ENCODE measurements at regions not wholly inside any gene's neighbourhood (a gene's known extent, or its start where the extent isn't known, plus 50 kb on each side); places are given as distances from the start of the nearest gene placed in this dataset.

- Mint-ChIP-seq H3K9me3 (ENCODE audit: low read depth, unreplicated experiment) (peaks cover 6% of the 10 kb centered on the region), H3K4me1 (ENCODE audit: low read depth, unreplicated experiment) (peaks cover 7% of the 10 kb centered on the region), H3K4me3 (ENCODE audit: low read depth, unreplicated experiment) (no peak overlapping the region), H3K27ac (ENCODE audit: unreplicated experiment) (no peak overlapping the region), H3K36me3 (ENCODE audit: insufficient read depth, unreplicated experiment) (no peaks in the 10 kb centered on the region), H3K27me3 (ENCODE audit: unreplicated experiment) (peaks cover 79% of the 10 kb centered on the region)
- no peak for TF ChIP-seq CTCF (IDR thresholded peaks at IDR 0.05; ENCODE audit: unreplicated experiment)
- BruUV-seq (replicated peaks), result no TSS peak
- no peak for DNase-seq
- CTCF ChIA-PET, result no interaction called here
- intact Hi-C loops (cut with micrococcal nuclease; ENCODE audit: unreplicated experiment), result no loop called here
Measured at GRCh38 chr6:99079058-99079457, 131.3 kb upstream of the FBXL4 start.

GRCh38 chr6:99073223-99073622 lies 125.5 kb upstream of the FBXL4 start:
- peaks cover 73% of the 10 kb centered on the region for H3K27me3 Mint-ChIP-seq (ENCODE audit: unreplicated experiment)

GRCh38 chr6:99066044-99066443 lies 118.3 kb upstream of the FBXL4 start:
- no peaks in the 10 kb centered on the region for H3K4me1 Mint-ChIP-seq (ENCODE audit: low read depth, unreplicated experiment)
- peaks cover 70% of the 10 kb centered on the region for H3K27me3 Mint-ChIP-seq (ENCODE audit: unreplicated experiment)
- BruUV-seq (replicated peaks), result no TSS peak
- H3K27ac Mint-ChIP-seq (ENCODE audit: unreplicated experiment), result no peak overlapping the region
- TF ChIP-seq CTCF (IDR thresholded peaks at IDR 0.05; ENCODE audit: unreplicated experiment), result no peak
- H3K4me3 Mint-ChIP-seq (ENCODE audit: low read depth, unreplicated experiment), result no peak overlapping the region
- H3K36me3 Mint-ChIP-seq (ENCODE audit: insufficient read depth, unreplicated experiment), result no peaks in the 10 kb centered on the region
- no peak for DNase-seq
- CTCF ChIA-PET, result no interaction called here
- no peaks in the 10 kb centered on the region for H3K9me3 Mint-ChIP-seq (ENCODE audit: low read depth, unreplicated experiment)
- intact Hi-C loops (cut with micrococcal nuclease; ENCODE audit: unreplicated experiment), result no loop called here

More at GRCh38 chr6:99073223-99073622, 125.5 kb upstream of the FBXL4 start:
- intact Hi-C loops (cut with micrococcal nuclease; ENCODE audit: unreplicated experiment), result no loop called here
- CTCF ChIA-PET, result no interaction called here
- Mint-ChIP-seq H3K4me3 (ENCODE audit: low read depth, unreplicated experiment) (no peak overlapping the region), H3K4me1 (ENCODE audit: low read depth, unreplicated experiment) (no peaks in the 10 kb centered on the region), H3K9me3 (ENCODE audit: low read depth, unreplicated experiment) (peaks cover 2% of the 10 kb centered on the region), H3K27ac (ENCODE audit: unreplicated experiment) (no peak overlapping the region), H3K36me3 (ENCODE audit: insufficient read depth, unreplicated experiment) (no peaks in the 10 kb centered on the region)
- DNase-seq, result no peak
- no TSS peak for BruUV-seq (replicated peaks)
- TF ChIP-seq CTCF (IDR thresholded peaks at IDR 0.05; ENCODE audit: unreplicated experiment), result no peak

GRCh38 chr6:99064834-99065233 lies 117.1 kb upstream of the FBXL4 start:
- no TSS peak for BruUV-seq (replicated peaks)
- peaks cover 62% of the 10 kb centered on the region for H3K27me3 Mint-ChIP-seq (ENCODE audit: unreplicated experiment)
- no peaks in the 10 kb centered on the region for H3K36me3 Mint-ChIP-seq (ENCODE audit: insufficient read depth, unreplicated experiment)
- CTCF ChIA-PET, result no interaction called here
- no peaks in the 10 kb centered on the region for H3K4me1 Mint-ChIP-seq (ENCODE audit: low read depth, unreplicated experiment)
- no peak overlapping the region for H3K27ac Mint-ChIP-seq (ENCODE audit: unreplicated experiment)
- intact Hi-C loops (cut with micrococcal nuclease; ENCODE audit: unreplicated experiment), result no loop called here
- no peaks in the 10 kb centered on the region for H3K9me3 Mint-ChIP-seq (ENCODE audit: low read depth, unreplicated experiment)
- TF ChIP-seq CTCF (IDR thresholded peaks at IDR 0.05; ENCODE audit: unreplicated experiment), result no peak
- no peak overlapping the region for H3K4me3 Mint-ChIP-seq (ENCODE audit: low read depth, unreplicated experiment)
- DNase-seq, result no peak

- H3K27me3 Mint-ChIP-seq (ENCODE audit: unreplicated experiment), result peaks cover 25% of the 10 kb centered on the region
- intact Hi-C loops (cut with micrococcal nuclease; ENCODE audit: unreplicated experiment), result no loop called here
- no peak overlapping the region for H3K27ac Mint-ChIP-seq (ENCODE audit: unreplicated experiment)
- TF ChIP-seq CTCF (IDR thresholded peaks at IDR 0.05; ENCODE audit: unreplicated experiment), result no peak
- no peak overlapping the region for H3K4me3 Mint-ChIP-seq (ENCODE audit: low read depth, unreplicated experiment)
- DNase-seq, result no peak
- no peaks in the 10 kb centered on the region for H3K9me3 Mint-ChIP-seq (ENCODE audit: low read depth, unreplicated experiment)
- no peaks in the 10 kb centered on the region for H3K36me3 Mint-ChIP-seq (ENCODE audit: insufficient read depth, unreplicated experiment)
- peaks cover 5% of the 10 kb centered on the region for H3K4me1 Mint-ChIP-seq (ENCODE audit: low read depth, unreplicated experiment)
- BruUV-seq (replicated peaks), result no TSS peak
- CTCF ChIA-PET, result no interaction called here
Measured at GRCh38 chr6:99036672-99037071, 88.9 kb upstream of the FBXL4 start.

Measured in Calu3 (cell line).